ENCODE measurements at regions not wholly inside any gene's neighbourhood (a gene's known extent, or its start where the extent isn't known, plus 50 kb on each side); places are given as distances from the start of the nearest gene placed in this dataset.

- POLR2A ChIA-PET = no interaction called here
- peaks cover 39% of the 10 kb centered on the region for H3K27me3 Mint-ChIP-seq
- H3K36me3 ChIP-seq (replicated peaks in 1 of 2; ENCODE audit: control extremely low read depth in 1 of 2, control insufficient read depth in 1 of 2, extremely low read depth in 1 of 2, insufficient read depth in 2 of 2, low read length in 1 of 2) = no peaks in the 10 kb centered on the region
- no peak overlapping the region for H3K4me3 Mint-ChIP-seq
- no peaks in the 10 kb centered on the region for H4K20me1 ChIP-seq (ENCODE audit: control insufficient read depth, insufficient read depth, low read length, poor library complexity, severe bottlenecking)
- H3K4me2 ChIP-seq (replicated peaks; ENCODE audit: low read depth, low read length, poor library complexity, severe bottlenecking) = no peak overlapping the region
- WGBS (ENCODE audit: insufficient coverage) = no CpG with 5 or more reads among the region's 2 CpGs
- no peaks in the 10 kb centered on the region for H3K4me1 Mint-ChIP-seq
- ATAC-seq (ENCODE audit: low read depth) (no peak), DNase-seq (no peak)
- H3K4me1 ChIP-seq (ENCODE audit: control insufficient read depth in 2 of 2, insufficient read depth in 2 of 2, low read length in 2 of 2) = no peaks in the 10 kb centered on the region
- no peak overlapping the region for H3K27ac Mint-ChIP-seq
- intact Hi-C loops (cut with micrococcal nuclease) = no loop called here
- TF ChIP-seq EZH2 (IDR thresholded peaks at IDR 0.05; ENCODE audit: borderline replicate concordance, insufficient read depth, low read depth, low read length, poor library complexity, severe bottlenecking) = no peak
- no peak overlapping the region for H3K9ac ChIP-seq (ENCODE audit: low read length)
- no peak overlapping the region for H3K4me3 ChIP-seq (ENCODE audit: control extremely low read depth in 1 of 5, extremely low read depth in 1 of 5, insufficient read depth in 1 of 5, low read depth in 2 of 5, low read length in 4 of 5)
- CTCF ChIA-PET = no interaction called here
- no peak overlapping the region for H2AFZ ChIP-seq (ENCODE audit: insufficient read depth, low read depth, low read length, poor library complexity, severe bottlenecking)
- H3K27ac ChIP-seq (ENCODE audit: low read length in 2 of 2) = no peak overlapping the region
- H3K79me2 ChIP-seq (ENCODE audit: control insufficient read depth, insufficient read depth, low read length) = no peaks in the 10 kb centered on the region
- H3K27me3 ChIP-seq (replicated peaks in 1 of 4; ENCODE audit: control extremely low read depth in 1 of 4, control insufficient read depth in 3 of 4, insufficient read depth in 4 of 4, low read length in 3 of 4) = no peaks in the 10 kb centered on the region
- H3K9me3 ChIP-seq (ENCODE audit: control extremely low read depth in 1 of 3, control insufficient read depth in 2 of 3, insufficient read depth in 1 of 3, low read length in 2 of 3) = no peaks in the 10 kb centered on the region
- peaks cover 3% of the 10 kb centered on the region for H3K9me3 Mint-ChIP-seq (ENCODE audit: insufficient read depth)
Measured at GRCh38 chr2:172153156-172153555, 50.5 kb upstream of the DLX2 start.

DNA sequence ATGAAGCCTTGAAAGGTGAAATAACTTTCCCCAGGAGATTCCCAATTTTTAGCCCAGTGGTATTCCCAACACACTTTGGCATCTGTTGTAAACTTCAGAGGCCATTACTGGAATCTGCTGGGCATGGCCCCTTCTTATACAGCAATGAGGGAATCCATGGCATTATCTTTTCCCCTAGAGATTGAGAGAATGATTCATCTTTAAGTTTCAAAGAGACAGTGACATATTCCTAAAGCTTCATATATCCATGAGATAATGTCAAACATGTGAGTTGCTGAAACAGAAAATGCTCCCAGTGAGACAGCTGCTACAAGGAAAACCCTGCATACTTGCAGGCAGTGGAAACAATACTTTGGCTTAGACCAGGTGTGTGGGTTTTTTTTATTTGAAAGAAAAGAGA is 51.1 kb upstream of the DLX2 start:
- TF ChIP-seq EZH2 (IDR thresholded peaks at IDR 0.05; ENCODE audit: borderline replicate concordance, insufficient read depth, low read depth, low read length, poor library complexity, severe bottlenecking) = no peak
- TF ChIP-seq, protein P1, sequence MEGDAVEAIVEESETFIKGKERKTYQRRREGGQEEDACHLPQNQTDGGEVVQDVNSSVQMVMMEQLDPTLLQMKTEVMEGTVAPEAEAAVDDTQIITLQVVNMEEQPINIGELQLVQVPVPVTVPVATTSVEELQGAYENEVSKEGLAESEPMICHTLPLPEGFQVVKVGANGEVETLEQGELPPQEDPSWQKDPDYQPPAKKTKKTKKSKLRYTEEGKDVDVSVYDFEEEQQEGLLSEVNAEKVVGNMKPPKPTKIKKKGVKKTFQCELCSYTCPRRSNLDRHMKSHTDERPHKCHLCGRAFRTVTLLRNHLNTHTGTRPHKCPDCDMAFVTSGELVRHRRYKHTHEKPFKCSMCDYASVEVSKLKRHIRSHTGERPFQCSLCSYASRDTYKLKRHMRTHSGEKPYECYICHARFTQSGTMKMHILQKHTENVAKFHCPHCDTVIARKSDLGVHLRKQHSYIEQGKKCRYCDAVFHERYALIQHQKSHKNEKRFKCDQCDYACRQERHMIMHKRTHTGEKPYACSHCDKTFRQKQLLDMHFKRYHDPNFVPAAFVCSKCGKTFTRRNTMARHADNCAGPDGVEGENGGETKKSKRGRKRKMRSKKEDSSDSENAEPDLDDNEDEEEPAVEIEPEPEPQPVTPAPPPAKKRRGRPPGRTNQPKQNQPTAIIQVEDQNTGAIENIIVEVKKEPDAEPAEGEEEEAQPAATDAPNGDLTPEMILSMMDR (IDR thresholded peaks at IDR 0.05) = no peak
- Histone ChIP-seq H3K9ac (ENCODE audit: low read length) (no peak overlapping the region), H3K4me3 (ENCODE audit: control extremely low read depth in 1 of 5, extremely low read depth in 1 of 5, insufficient read depth in 1 of 5, low read depth in 2 of 5, low read length in 4 of 5) (no peak overlapping the region), H3K9me3 (ENCODE audit: control extremely low read depth in 1 of 3, control insufficient read depth in 2 of 3, insufficient read depth in 1 of 3, low read length in 2 of 3) (no peaks in the 10 kb centered on the region), H3K4me1 (ENCODE audit: control insufficient read depth in 2 of 2, insufficient read depth in 2 of 2, low read length in 2 of 2) (no peaks in the 10 kb centered on the region), H3K79me2 (ENCODE audit: control insufficient read depth, insufficient read depth, low read length) (no peaks in the 10 kb centered on the region), H2AFZ (ENCODE audit: insufficient read depth, low read depth, low read length, poor library complexity, severe bottlenecking) (no peak overlapping the region), H3K36me3 (replicated peaks in 1 of 2; ENCODE audit: control extremely low read depth in 1 of 2, control insufficient read depth in 1 of 2, extremely low read depth in 1 of 2, insufficient read depth in 2 of 2, low read length in 1 of 2) (no peaks in the 10 kb centered on the region), H3K27me3 (replicated peaks in 1 of 4; ENCODE audit: control extremely low read depth in 1 of 4, control insufficient read depth in 3 of 4, insufficient read depth in 4 of 4, low read length in 3 of 4) (no peaks in the 10 kb centered on the region), H4K20me1 (ENCODE audit: control insufficient read depth, insufficient read depth, low read length, poor library complexity, severe bottlenecking) (no peaks in the 10 kb centered on the region), H3K27ac (ENCODE audit: low read length in 2 of 2) (no peak overlapping the region), H3K4me2 (replicated peaks; ENCODE audit: low read depth, low read length, poor library complexity, severe bottlenecking) (no peak overlapping the region)
- Mint-ChIP-seq H3K27me3 (peaks cover 38% of the 10 kb centered on the region), H3K9me3 (ENCODE audit: insufficient read depth) (peaks cover 3% of the 10 kb centered on the region), H3K27ac (no peak overlapping the region), H3K4me3 (no peak overlapping the region), H3K4me1 (no peaks in the 10 kb centered on the region)
- ATAC-seq (ENCODE audit: low read depth) = no peak
- no peak for DNase-seq
- intact Hi-C loops (cut with micrococcal nuclease) = no loop called here
- ChIA-PET CTCF (no interaction called here), POLR2A (no interaction called here)
